NT2/D1 (cell line): ENCODE measurements at regions not wholly inside any gene's neighbourhood (a gene's known extent, or its start where the extent isn't known, plus 50 kb on each side); places are given as distances from the start of the nearest gene placed in this dataset.

Source experiments
- SUZ12 ChIP-seq: IDR thresholded peaks from 2 replicates; pipeline ENCODE4 v1.6.1; 2011; ENCODE audit not compliant: insufficient read length, insufficient read depth; ENCODE audit errors: extremely low read depth
- YY1 ChIP-seq: IDR thresholded peaks from 2 replicates; pipeline ENCODE4 v1.6.1; 2011; ENCODE audit not compliant: insufficient read length, insufficient read depth

DNA sequence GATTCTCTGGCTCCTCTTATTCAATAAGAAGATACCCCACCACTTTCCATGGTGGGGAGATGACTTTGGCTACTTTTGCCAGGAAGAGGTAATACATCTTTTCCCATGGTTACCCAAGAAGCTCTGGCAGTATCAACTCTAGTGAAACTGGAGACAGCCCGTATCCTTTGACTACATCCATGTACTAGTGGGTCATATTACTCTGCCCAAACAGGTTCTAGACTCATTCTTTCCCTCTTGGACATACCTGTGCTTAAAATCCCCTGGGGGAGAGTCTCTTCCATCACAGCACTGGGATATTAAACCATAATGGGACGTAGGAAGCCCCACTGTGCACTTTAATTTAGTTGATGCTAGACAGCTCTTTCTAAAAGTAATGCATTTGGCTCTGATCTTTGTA is 144.7 kb upstream of the KLF12 start:
- no peak for TF ChIP-seq YY1
- TF ChIP-seq SUZ12 = no peak
